Endodermal cell (in vitro differentiated cells): ENCODE measurements at regions not wholly inside any gene's neighbourhood (a gene's known extent, or its start where the extent isn't known, plus 50 kb on each side); places are given as distances from the start of the nearest gene placed in this dataset.

Experiments used
- DNase-seq: peaks from one replicate; pipeline ENCODE4 v3.0.0-alpha.2; 2017
- H3K27ac ChIP-seq: 2 replicates; pipeline ENCODE4 v1.5.1; 2013; ENCODE audit warnings: mild to moderate bottlenecking, low read depth, low read length, moderate library complexity
- H3K27me3 ChIP-seq: 2 replicates; pipeline ENCODE4 v1.6.1; 2013; ENCODE audit warnings: mild to moderate bottlenecking, low read length, moderate library complexity; ENCODE audit not compliant: insufficient read depth, control insufficient read depth, poor library complexity, severe bottlenecking
- H3K36me3 ChIP-seq: 2 replicates; pipeline ENCODE4 v1.7.0; 2013; ENCODE audit warnings: mild to moderate bottlenecking, low read length, moderate library complexity; ENCODE audit not compliant: control insufficient read depth, insufficient read depth
- H3K4me1 ChIP-seq: one replicate; pipeline ENCODE4 v1.7.0; 2013; ENCODE audit warnings: low read length; ENCODE audit not compliant: control insufficient read depth, insufficient read depth
- H3K4me3 ChIP-seq: 2 replicates; pipeline ENCODE4 v1.5.1; 2013; ENCODE audit warnings: mild to moderate bottlenecking, low read length, moderate library complexity
- H3K9ac ChIP-seq: 2 replicates; pipeline ENCODE4 v1.6.1; 2013; ENCODE audit warnings: mild to moderate bottlenecking, low read length, moderate library complexity; ENCODE audit not compliant: poor library complexity, severe bottlenecking; ENCODE audit errors: extremely low read depth
- H3K9me3 ChIP-seq: 2 replicates; pipeline ENCODE4 v1.6.1; 2013; ENCODE audit warnings: mild to moderate bottlenecking, low read length, moderate library complexity; ENCODE audit not compliant: control insufficient read depth
- H3K27ac Mint-ChIP-seq: 2 replicates; pipeline ENCODE4 v1.8.0; 2020; ENCODE audit warnings: mixed read lengths
- H3K27me3 Mint-ChIP-seq: 2 replicates; pipeline ENCODE4 v1.8.0; 2021; ENCODE audit warnings: mild to moderate bottlenecking, mixed read lengths; ENCODE audit not compliant: insufficient read depth
- H3K36me3 Mint-ChIP-seq: 2 replicates; pipeline ENCODE4 v1.8.0; 2020; ENCODE audit warnings: low read depth, mixed read lengths
- H3K4me1 Mint-ChIP-seq: 2 replicates; pipeline ENCODE4 v1.8.0; 2020; ENCODE audit warnings: mixed read lengths
- H3K4me3 Mint-ChIP-seq: 2 replicates; pipeline ENCODE4 v1.8.0; 2020; ENCODE audit warnings: mild to moderate bottlenecking, moderate library complexity, mixed read lengths
- H3K9me3 Mint-ChIP-seq: 2 replicates; pipeline ENCODE4 v1.8.0; 2020; ENCODE audit warnings: mild to moderate bottlenecking, mixed read lengths
- WGBS, 2 experiments: methylation state at CpG; one replicate each; pipeline versions ENCODE4 v1.1.5 to v1.1.7; 2013; ENCODE audit warnings: missing lambda C conversion rate in 2 of 2, mixed read lengths in 1 of 2; ENCODE audit not compliant: insufficient coverage in 1 of 2, insufficient read length in 1 of 2; 5-methylcytosine and 5-hydroxymethylcytosine counted together
- TF ChIP-seq, protein P1 (sequence below): fragments of 200-600 bp; sonication (generic); conservative IDR thresholded peaks from 2 replicates; pipeline ENCODE4 v1.5.0; 2021; ENCODE audit warnings: antibody characterized with exemption, mild to moderate bottlenecking

DNA sequence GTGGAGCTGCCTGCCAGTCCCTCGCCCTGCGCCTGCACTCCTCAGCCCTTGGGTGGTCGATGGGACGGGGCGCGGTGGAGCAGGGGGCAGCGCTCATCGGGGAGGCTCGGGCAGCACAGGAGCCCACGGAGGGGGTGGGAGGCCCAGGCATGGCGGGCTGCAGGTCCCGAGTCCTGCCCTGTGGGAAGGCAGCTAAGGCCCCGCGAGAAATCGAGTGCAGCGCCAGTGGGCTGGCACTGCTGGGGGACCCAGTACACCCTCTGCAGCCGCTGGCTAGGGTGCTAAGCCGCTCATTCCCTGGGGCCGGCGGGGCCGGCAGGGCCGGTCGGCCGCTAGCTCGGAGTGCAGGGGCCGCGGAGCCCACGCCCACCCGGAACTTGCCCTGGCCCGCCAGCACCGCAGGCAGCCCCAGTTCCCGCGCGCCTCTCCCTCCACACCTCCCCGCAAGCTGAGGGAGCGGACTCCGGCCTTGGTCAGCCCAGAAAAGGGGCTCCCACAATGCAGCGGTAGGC lies 565.9 kb upstream of the NRG3 start:
- no peak for DNase-seq
- Histone ChIP-seq H3K9ac (no peak overlapping the region), H3K9me3 (no peaks in the 10 kb centered on the region), H3K27me3 (no peaks in the 10 kb centered on the region), H3K36me3 (no peaks in the 10 kb centered on the region), H3K4me1 (no peaks in the 10 kb centered on the region), H3K27ac (no peak overlapping the region), H3K4me3 (no peak overlapping the region)
- Mint-ChIP-seq H3K36me3 (peaks cover 2% of the 10 kb centered on the region), H3K4me1 (no peaks in the 10 kb centered on the region), H3K27me3 (no peaks in the 10 kb centered on the region), H3K27ac (no peak overlapping the region), H3K4me3 (no peak overlapping the region), H3K9me3 (peaks cover 12% of the 10 kb centered on the region)
- WGBS, 2 experiments, result 93 to 94% methylated on average over 10 to 38 of the region's 38 CpGs
- TF ChIP-seq, protein P1, sequence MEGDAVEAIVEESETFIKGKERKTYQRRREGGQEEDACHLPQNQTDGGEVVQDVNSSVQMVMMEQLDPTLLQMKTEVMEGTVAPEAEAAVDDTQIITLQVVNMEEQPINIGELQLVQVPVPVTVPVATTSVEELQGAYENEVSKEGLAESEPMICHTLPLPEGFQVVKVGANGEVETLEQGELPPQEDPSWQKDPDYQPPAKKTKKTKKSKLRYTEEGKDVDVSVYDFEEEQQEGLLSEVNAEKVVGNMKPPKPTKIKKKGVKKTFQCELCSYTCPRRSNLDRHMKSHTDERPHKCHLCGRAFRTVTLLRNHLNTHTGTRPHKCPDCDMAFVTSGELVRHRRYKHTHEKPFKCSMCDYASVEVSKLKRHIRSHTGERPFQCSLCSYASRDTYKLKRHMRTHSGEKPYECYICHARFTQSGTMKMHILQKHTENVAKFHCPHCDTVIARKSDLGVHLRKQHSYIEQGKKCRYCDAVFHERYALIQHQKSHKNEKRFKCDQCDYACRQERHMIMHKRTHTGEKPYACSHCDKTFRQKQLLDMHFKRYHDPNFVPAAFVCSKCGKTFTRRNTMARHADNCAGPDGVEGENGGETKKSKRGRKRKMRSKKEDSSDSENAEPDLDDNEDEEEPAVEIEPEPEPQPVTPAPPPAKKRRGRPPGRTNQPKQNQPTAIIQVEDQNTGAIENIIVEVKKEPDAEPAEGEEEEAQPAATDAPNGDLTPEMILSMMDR, result no peak

DNA sequence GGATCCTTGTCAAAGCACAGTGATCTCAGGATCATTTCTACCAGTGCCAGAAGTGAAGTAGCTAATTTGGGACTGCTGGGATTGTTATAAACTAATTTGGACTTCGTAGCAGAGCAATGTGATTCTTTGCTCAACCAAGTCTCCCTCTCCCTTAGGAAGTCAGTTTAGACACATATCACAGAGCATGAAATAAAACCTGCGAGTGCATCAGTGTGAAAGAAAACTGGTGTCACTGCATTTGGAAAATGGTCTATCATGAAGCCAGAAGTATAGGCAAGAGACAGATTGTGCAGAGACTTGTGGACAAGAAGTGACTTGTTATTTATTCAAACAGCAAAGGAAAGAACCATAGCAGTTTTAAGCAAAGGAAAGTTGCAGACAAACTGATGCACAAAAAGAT lies 560.5 kb upstream of the NRG3 start:
- Mint-ChIP-seq H3K27ac (no peak overlapping the region), H3K27me3 (no peaks in the 10 kb centered on the region), H3K4me1 (no peaks in the 10 kb centered on the region), H3K9me3 (peaks cover 3% of the 10 kb centered on the region), H3K36me3 (no peaks in the 10 kb centered on the region), H3K4me3 (no peak overlapping the region)
- WGBS, 2 experiments, result 75 to 92% methylated on average over 2 of the region's 2 CpGs
- Histone ChIP-seq H3K27me3 (no peaks in the 10 kb centered on the region), H3K9me3 (no peaks in the 10 kb centered on the region), H3K4me1 (no peaks in the 10 kb centered on the region), H3K36me3 (no peaks in the 10 kb centered on the region), H3K27ac (no peak overlapping the region), H3K9ac (no peak overlapping the region), H3K4me3 (no peak overlapping the region)
- TF ChIP-seq, protein P1, result no peak
- DNase-seq, result no peak

DNA sequence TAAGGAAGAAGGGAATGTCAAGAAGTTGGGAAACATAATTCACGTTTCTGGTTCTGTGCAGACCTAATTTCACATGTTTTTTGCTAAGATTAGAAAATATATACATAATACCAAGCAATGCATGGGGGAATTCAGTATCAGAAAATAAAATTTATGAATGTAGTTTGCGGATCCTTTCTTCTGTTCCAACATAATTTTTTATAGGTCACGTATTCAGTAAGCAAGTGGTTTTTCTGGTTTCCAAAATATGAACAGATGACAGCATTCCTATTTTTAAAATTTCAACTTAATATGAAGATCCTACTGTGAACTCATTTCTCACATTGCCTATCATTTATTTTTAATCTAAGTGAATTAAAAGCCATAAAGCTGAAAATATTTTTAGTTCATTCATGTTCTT lies 560.0 kb upstream of the NRG3 start:
- H3K4me1 ChIP-seq, result no peaks in the 10 kb centered on the region
- H3K9me3 ChIP-seq, result no peaks in the 10 kb centered on the region
- no peak overlapping the region for H3K27ac ChIP-seq
- 95 to 100% methylated on average over 1 to 3 of the region's 3 CpGs for WGBS, 2 experiments
- Mint-ChIP-seq H3K27me3 (no peaks in the 10 kb centered on the region), H3K36me3 (no peaks in the 10 kb centered on the region), H3K4me1 (no peaks in the 10 kb centered on the region), H3K9me3 (no peaks in the 10 kb centered on the region), H3K4me3 (no peak overlapping the region), H3K27ac (no peak overlapping the region)
- H3K27me3 ChIP-seq, result no peaks in the 10 kb centered on the region
- H3K36me3 ChIP-seq, result no peaks in the 10 kb centered on the region
- no peak overlapping the region for H3K4me3 ChIP-seq
- no peak overlapping the region for H3K9ac ChIP-seq
- no peak for DNase-seq
- TF ChIP-seq, protein P1, result no peak
